HG03432 (cell line): ENCODE measurements at regions not wholly inside any gene's neighbourhood (a gene's known extent, or its start where the extent isn't known, plus 50 kb on each side); places are given as distances from the start of the nearest gene placed in this dataset.

Experiments
- ATAC-seq: cut with Tn5 transposase; IDR thresholded peaks from one replicate; pipeline ENCODE4 v1.9.1; 2021; ENCODE audit warnings: mild to moderate bottlenecking, moderate library complexity; ENCODE audit not compliant: unreplicated experiment

- ATAC-seq: no peak
Observed at GRCh38 chr14:51307551-51307950, 67.5 kb downstream of the TMX1 start.

- no peak for ATAC-seq
Observed at GRCh38 chr14:51308866-51309265, 68.8 kb downstream of the TMX1 start.

- ATAC-seq: no peak
Observed at GRCh38 chr14:51310505-51310944, 70.5 kb downstream of the TMX1 start.

GRCh38 chr14:51314321-51315015 is 74.4 kb downstream of the TMX1 start:
- ATAC-seq: no peak

- no peak for ATAC-seq
Observed at GRCh38 chr14:51317373-51317772, 77.3 kb downstream of the TMX1 start.

- no peak for ATAC-seq
Observed at GRCh38 chr14:51318813-51319597, 79.0 kb downstream of the TMX1 start.

GRCh38 chr14:51321036-51321435 is 81.0 kb downstream of the TMX1 start:
- ATAC-seq: no peak

GRCh38 chr14:51323492-51323891 is 83.4 kb downstream of the TMX1 start:
- no peak for ATAC-seq

GRCh38 chr14:51327376-51327775 is 87.3 kb downstream of the TMX1 start:
- no peak for ATAC-seq

GRCh38 chr14:51328064-51328771 is 88.2 kb downstream of the TMX1 start:
- no peak for ATAC-seq

GRCh38 chr14:51328772-51329353 is 88.8 kb downstream of the TMX1 start:
- ATAC-seq: no peak

- no peak for ATAC-seq
Observed at GRCh38 chr14:51331486-51332367, 91.7 kb downstream of the TMX1 start.

- ATAC-seq: no peak
Observed at GRCh38 chr14:51333299-51333698, 93.3 kb downstream of the TMX1 start.

- ATAC-seq: no peak
Observed at GRCh38 chr14:51333901-51334521, 94.0 kb downstream of the TMX1 start.

- no peak for ATAC-seq
Observed at GRCh38 chr14:51334566-51334965, 94.5 kb downstream of the TMX1 start.

- ATAC-seq: no peak
Observed at GRCh38 chr14:51335531-51335930, 95.5 kb downstream of the TMX1 start.

- no peak for ATAC-seq
Observed at GRCh38 chr14:51335961-51336723, 96.1 kb downstream of the TMX1 start.

GRCh38 chr14:51336734-51337133 is 96.7 kb downstream of the TMX1 start:
- ATAC-seq: no peak

GRCh38 chr14:51337520-51337919 is 97.5 kb downstream of the TMX1 start:
- no peak for ATAC-seq
